K562 (cell line): ENCODE measurements at regions not wholly inside any gene's neighbourhood (a gene's known extent, or its start where the extent isn't known, plus 50 kb on each side); places are given as distances from the start of the nearest gene placed in this dataset.

Experiments
- ATAC-seq: fragments of 200-7000 bp; cut with Tn5 transposase; 3 replicates; pipeline ENCODE4 v1.9.1; 2020; ENCODE audit warnings: moderate library complexity
- BruUV-seq: library from RNA; stranded (reverse); fragments of 400-500 nt; replicated peaks from 2 replicates; lab custom pipeline; 2021; lab: Mats Ljungman, UMichigan
- CTCF ChIA-PET: fragments of 300-600 bp; formaldehyde crosslinking; extraction: SDS; loops from one replicate; lab custom pipeline; 2021; ENCODE audit warnings: low intra/inter-chr PET ratio; lab: Yijun Ruan, JAX
- POLR2A ChIA-PET: fragments of 300-600, 350-650 bp; sonication (Branson Sonifier 250); formaldehyde crosslinking; extraction: SDS; loops from one replicate; lab custom pipeline; 2021; ENCODE audit warnings: antibody characterized with exemption, inconsistent platforms; lab: Yijun Ruan, JAX
- DNase-seq, 4 experiments: peaks; one replicate each; pipeline versions ENCODE4 v3.0.0 to v3.0.0-alpha.2; 2011 to 2018; ENCODE audit warnings: low spot score in 3 of 4, mixed read lengths in 3 of 4; ENCODE audit errors: extremely low read depth in 1 of 4
- FAIRE-seq: peaks from 2 replicates; lab custom pipeline; 2011; peaks lifted over from hg19 to GRCh38; lab: Jason Lieb, UNC
- H2AFZ ChIP-seq: 2 replicates; pipeline ENCODE4 v1.6.0; 2011; ENCODE audit warnings: low read depth, low read length, control low read depth, inconsistent platforms
- H3K27ac ChIP-seq: fragments of 200-600 bp; 3 replicates; pipeline ENCODE4 v1.8.0; 2011; ENCODE audit warnings: low read depth, mild to moderate bottlenecking, control low read depth, inconsistent platforms, low read length, moderate library complexity, mixed read lengths; ENCODE audit errors: extremely low read depth
- H3K27me3 ChIP-seq, 2 experiments: fragments of 300-600 bp in 1 of 2; 2 replicates in 1 of 2; 3 replicates in 1 of 2; pipeline versions ENCODE4 v1.6.0 to v1.8.0; 2011; ENCODE audit warnings: inconsistent platforms in 2 of 2, low read length in 2 of 2, mild to moderate bottlenecking in 1 of 2, mixed read lengths in 1 of 2, moderate library complexity in 1 of 2; ENCODE audit not compliant: control insufficient read depth in 2 of 2, insufficient read depth in 2 of 2
- H3K36me3 ChIP-seq: fragments of 300-600 bp; 3 replicates; pipeline ENCODE4 v1.8.0; 2011; ENCODE audit warnings: mild to moderate bottlenecking, low read length, inconsistent platforms; ENCODE audit not compliant: control insufficient read depth, insufficient read depth
- H3K4me1 ChIP-seq, 2 experiments: fragments of 200-600 bp in 1 of 2; replicated peaks in 1 of 2; 2 replicates in 1 of 2; 3 replicates in 1 of 2; pipeline versions ENCODE4 v1.5.1 to v1.8.0; 2011; ENCODE audit warnings: inconsistent platforms in 2 of 2, low read length in 2 of 2, mild to moderate bottlenecking in 1 of 2, mixed read lengths in 1 of 2, moderate library complexity in 1 of 2; ENCODE audit not compliant: control insufficient read depth in 2 of 2, insufficient read depth in 2 of 2
- H3K4me2 ChIP-seq: 2 replicates; pipeline ENCODE4 v1.6.1; 2011; ENCODE audit warnings: low read length, control low read depth, inconsistent platforms, mixed read lengths; ENCODE audit not compliant: insufficient read depth
- H3K4me3 ChIP-seq: fragments of 200-600 bp; sonication (generic), shearing (Covaris generic); 2 replicates; pipeline ENCODE4 v1.5.1; 2016; ENCODE audit warnings: control low read depth, inconsistent platforms
- H3K79me2 ChIP-seq: fragments of 200-600 bp; 3 replicates; pipeline ENCODE4 v1.8.0; 2011; ENCODE audit warnings: low read length, inconsistent platforms; ENCODE audit not compliant: control insufficient read depth, insufficient read depth
- H3K9ac ChIP-seq, 2 experiments: 2 replicates each; pipeline versions ENCODE4 v1.6.0 to v1.6.1; 2011; ENCODE audit warnings: low read depth in 2 of 2, low read length in 2 of 2, control low read depth in 1 of 2, inconsistent platforms in 1 of 2, mild to moderate bottlenecking in 1 of 2, mixed read lengths in 1 of 2; ENCODE audit not compliant: insufficient read depth in 1 of 2
- H3K9me1 ChIP-seq: one replicate; pipeline ENCODE4 v1.6.0; 2011; ENCODE audit warnings: inconsistent platforms, mild to moderate bottlenecking, low read length, moderate library complexity; ENCODE audit not compliant: control insufficient read depth, insufficient read depth
- H3K9me3 ChIP-seq: replicated peaks from 2 replicates; pipeline ENCODE4 v1.5.1; 2011; ENCODE audit warnings: low read depth, low read length, inconsistent platforms; ENCODE audit not compliant: control insufficient read depth, insufficient read depth
- H4K20me1 ChIP-seq: replicated peaks from 2 replicates; pipeline ENCODE4 v1.6.1; 2011; ENCODE audit warnings: low read length, inconsistent platforms, mixed read lengths; ENCODE audit not compliant: control insufficient read depth, insufficient read depth
- EP400 ChIP-seq: fragments of 450-650 bp; IDR thresholded peaks from 2 replicates; pipeline ENCODE4 v1.6.1; 2017; ENCODE audit warnings: antibody characterized with exemption, mild to moderate bottlenecking, moderate library complexity
- GABPB2 ChIP-seq: fragments of 250-450 bp; sonication (Bioruptor Pico); conservative IDR thresholded peaks from 2 replicates; pipeline ENCODE4 v1.5.1; 2021; ENCODE audit warnings: mild to moderate bottlenecking
- HCFC1 ChIP-seq: IDR thresholded peaks from 2 replicates; pipeline ENCODE4 v1.6.1; 2012; ENCODE audit warnings: low read depth, low read length, improper control_type of control experiment
- MTA3 ChIP-seq: fragments of 450-650 bp; formaldehyde crosslinking; IDR thresholded peaks from 2 replicates; pipeline ENCODE4 v1.6.1; 2017; ENCODE audit warnings: mild to moderate bottlenecking, borderline replicate concordance
- NFYB ChIP-seq: IDR thresholded peaks from 2 replicates; pipeline ENCODE4 v1.6.1; 2011; ENCODE audit warnings: mild to moderate bottlenecking, moderate library complexity; ENCODE audit not compliant: insufficient read length; ENCODE audit errors: extremely low read depth
- RB1 ChIP-seq: fragments of 450-650 bp; IDR thresholded peaks from 2 replicates; pipeline ENCODE4 v1.6.1; 2017; ENCODE audit warnings: low read depth, mild to moderate bottlenecking
- ZFP91 ChIP-seq: sonication (generic); formaldehyde crosslinking; IDR thresholded peaks from 2 replicates; pipeline ENCODE4 v1.8.0; 2022; ENCODE audit warnings: mild to moderate bottlenecking, missing genetic modification reagents
- ZNF239 ChIP-seq: fragments of 250-450 bp; sonication (Bioruptor Pico); IDR thresholded peaks from 2 replicates; pipeline ENCODE4 v1.4.0; 2020; ENCODE audit warnings: mild to moderate bottlenecking
- ZNF655 ChIP-seq: fragments of 250-450 bp; sonication (Bioruptor Pico); IDR thresholded peaks from 2 replicates; pipeline ENCODE4 v1.5.0; 2021
- WGBS: fragments of 100-300 bp; shearing (Covaris generic); methylation state at CpG from one replicate; pipeline ENCODE4 v1.1.6; 2016; ENCODE audit warnings: low coverage, mixed read lengths; ENCODE audit not compliant: insufficient coverage; ENCODE audit errors: missing lambda C conversion rate; 5-methylcytosine and 5-hydroxymethylcytosine counted together
- in situ Hi-C: fragments of 300-500 bp; cut with MboI; formaldehyde crosslinking; loops from 4 replicates; pipeline ENCODE4 v1.15.0; 2018; ENCODE audit warnings: inconsistent platforms, mixed read lengths
- intact Hi-C: fragments of 100-400 bp; cut with micrococcal nuclease; formaldehyde crosslinking; loops from 2 replicates; pipeline ENCODE4 v1.14.2; 2022

- ChIA-PET CTCF (no interaction called here), POLR2A (interaction anchor here (0.6 kb wide), 1 partner anchor 364 kb away, joined by 4 read pairs; no protein-coding TSS in a partner anchor)
- H3K4me2 ChIP-seq: no peak overlapping the region
- FAIRE-seq (no peak), DNase-seq (no peak), ATAC-seq (no peak)
- no peak overlapping the region for H3K27ac ChIP-seq
- H3K79me2 ChIP-seq: no peaks in the 10 kb centered on the region
- no peak for TF ChIP-seq EP400
- TF ChIP-seq ZFP91 (CRISPR knock-in tag): no peak
- TF ChIP-seq ZNF239 (CRISPR knock-in tag): no peak
- TF ChIP-seq MTA3: no peak
- TF ChIP-seq NFYB: no peak
- TF ChIP-seq GABPB2: no peak
- TF ChIP-seq RB1: no peak
- no peak for TF ChIP-seq HCFC1
- no peak for TF ChIP-seq ZNF655 (CRISPR knock-in tag)
- no peaks in the 10 kb centered on the region for H4K20me1 ChIP-seq
- H3K9me1 ChIP-seq: no peaks in the 10 kb centered on the region
- intact Hi-C loops: no loop called here
- peaks cover 0 to 5% of the 10 kb centered on the region in 2 experiments; a peak in 2 of 5 replicates for H3K27me3 ChIP-seq
- H3K4me3 ChIP-seq: no peak overlapping the region
- no peak overlapping the region for H3K9ac ChIP-seq
- BruUV-seq: no TSS peak
- in situ Hi-C loops: no loop called here
- 0% methylated on average over 6 of the region's 6 CpGs for WGBS
- no peaks in the 10 kb centered on the region for H3K9me3 ChIP-seq
- H2AFZ ChIP-seq: no peak overlapping the region
- no peaks in the 10 kb centered on the region for H3K36me3 ChIP-seq
- H3K4me1 ChIP-seq: no peaks in the 10 kb centered on the region
Observed at GRCh38 chr20:4435671-4436455, 186.8 kb upstream of the ADRA1D start.
